HG02571 (cell line): ENCODE measurements at regions not wholly inside any gene's neighbourhood (a gene's known extent, or its start where the extent isn't known, plus 50 kb on each side); places are given as distances from the start of the nearest gene placed in this dataset.
"Not testable (repeated sequence)": the region's sequence is repeated elsewhere in the genome, so short reads cannot be mapped to it uniquely, and the experiment has no call there.

Experiments used
- ATAC-seq: cut with Tn5 transposase; IDR thresholded peaks from one replicate; pipeline ENCODE4 v1.9.1; 2021; ENCODE audit warnings: mild to moderate bottlenecking, moderate library complexity; ENCODE audit not compliant: unreplicated experiment

GRCh38 chr2:48180557-48180956, 133.9 kb upstream of the FOXN2 start:
- ATAC-seq, result no peak

GRCh38 chr2:48183276-48183675, 131.2 kb upstream of the FOXN2 start:
- no peak for ATAC-seq

GRCh38 chr2:48183991-48184390, 130.5 kb upstream of the FOXN2 start:
- ATAC-seq, result no peak

GRCh38 chr2:48187503-48187902, 127.0 kb upstream of the FOXN2 start:
- no peak for ATAC-seq

- no peak for ATAC-seq
Measured at GRCh38 chr2:48189552-48190228, 124.8 kb upstream of the FOXN2 start.

- ATAC-seq, result no peak
Measured at GRCh38 chr2:48190230-48190629, 124.3 kb upstream of the FOXN2 start.

GRCh38 chr2:48194641-48195040, 119.8 kb upstream of the FOXN2 start:
- no peak for ATAC-seq

GRCh38 chr2:48195169-48195568, 119.3 kb upstream of the FOXN2 start:
- no peak for ATAC-seq

- no peak for ATAC-seq
Measured at GRCh38 chr2:48197618-48198017, 116.9 kb upstream of the FOXN2 start.

GRCh38 chr2:48198371-48198770, 116.1 kb upstream of the FOXN2 start:
- no peak for ATAC-seq

GRCh38 chr2:48199070-48199469, 115.4 kb upstream of the FOXN2 start:
- ATAC-seq, result no peak

GRCh38 chr2:48200620-48201293, 113.7 kb upstream of the FOXN2 start:
- no peak for ATAC-seq

- not testable (repeated sequence) for ATAC-seq
Measured at GRCh38 chr2:48201435-48201834, 113.0 kb upstream of the FOXN2 start.

GRCh38 chr2:48202863-48203642, 111.4 kb upstream of the FOXN2 start:
- ATAC-seq, result no peak

GRCh38 chr2:48203668-48204067, 110.8 kb upstream of the FOXN2 start:
- no peak for ATAC-seq

GRCh38 chr2:48204750-48205136, 109.7 kb upstream of the FOXN2 start:
- no peak for ATAC-seq

- peak; percentile 84 for ATAC-seq
Measured at GRCh38 chr2:48205137-48205798, 109.2 kb upstream of the FOXN2 start.

GRCh38 chr2:48206056-48206656, 108.3 kb upstream of the FOXN2 start:
- not testable (repeated sequence) for ATAC-seq

GRCh38 chr2:48207201-48207641, 107.3 kb upstream of the FOXN2 start:
- ATAC-seq, result no peak

- no peak for ATAC-seq
Measured at GRCh38 chr2:48207851-48208250, 106.6 kb upstream of the FOXN2 start.
